AML-193 (cell line): ENCODE measurements at regions not wholly inside any gene's neighbourhood (a gene's known extent, or its start where the extent isn't known, plus 50 kb on each side); places are given as distances from the start of the nearest gene placed in this dataset.
"Not testable (repeated sequence)": the region's sequence is repeated elsewhere in the genome, so short reads cannot be mapped to it uniquely, and the experiment has no call there.

Source experiments
- DNase-seq, 2 experiments: peaks; one replicate each; lab custom pipeline; 2025; lab: John Stamatoyannopoulos, UW

DNA sequence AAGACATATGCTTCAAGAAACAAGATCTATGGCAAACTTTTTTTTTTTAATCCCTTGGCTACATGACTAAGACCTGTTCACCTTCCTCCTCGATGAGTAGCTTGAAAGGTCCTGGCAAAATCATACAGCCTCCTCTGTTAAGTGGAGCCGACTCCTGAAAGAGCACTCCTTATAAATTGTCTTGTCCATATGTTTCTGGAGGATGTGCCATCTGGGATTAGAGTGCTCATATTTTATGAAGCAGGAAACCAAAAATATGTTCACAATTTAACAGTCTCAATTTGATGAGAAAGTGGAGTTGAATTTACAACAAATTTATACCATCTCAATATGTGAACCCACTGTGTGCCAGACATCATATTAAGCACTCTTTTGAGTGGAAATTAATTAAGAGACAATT is 912.1 kb upstream of the FAT3 start:
- no peak for DNase-seq

DNA sequence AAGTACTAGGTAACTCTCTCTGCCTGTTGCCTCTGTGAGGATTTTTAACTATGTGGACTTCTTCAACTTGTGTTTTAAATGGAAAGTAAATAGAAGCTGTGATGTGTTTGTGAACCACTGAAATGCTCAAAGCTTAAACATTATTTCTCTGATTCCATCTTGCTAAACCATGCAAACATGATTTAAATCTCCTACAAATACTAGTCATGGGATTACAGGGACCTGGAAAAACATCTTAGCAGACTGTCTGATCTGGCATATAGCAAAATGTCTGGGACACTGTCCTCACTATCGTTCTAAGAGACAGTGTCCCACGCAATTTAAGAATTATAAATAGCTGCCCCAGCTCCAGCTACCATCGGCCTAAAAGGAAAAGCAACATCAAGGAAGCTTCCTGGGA is 914.5 kb upstream of the FAT3 start:
- no peak for DNase-seq

DNA sequence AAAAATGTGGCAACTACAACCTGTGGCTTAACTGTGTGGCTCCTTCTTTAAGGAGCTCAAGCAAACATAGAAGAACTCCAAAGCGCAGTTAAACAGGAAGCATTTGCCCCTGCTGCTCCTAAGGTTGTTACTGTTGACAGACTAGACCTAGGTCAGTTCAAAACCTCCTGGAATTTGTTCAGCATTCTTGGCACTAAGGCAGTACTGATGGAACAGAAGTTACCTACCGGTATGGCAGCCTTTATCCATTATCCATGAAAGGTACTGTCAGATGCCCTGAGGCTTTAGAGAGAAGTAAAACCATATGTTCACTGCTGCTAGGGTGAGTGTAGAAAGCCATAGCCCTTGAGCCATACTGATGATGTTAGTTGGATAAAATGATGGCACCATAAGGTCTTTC is 916.5 kb upstream of the FAT3 start:
- DNase-seq = no peak

DNA sequence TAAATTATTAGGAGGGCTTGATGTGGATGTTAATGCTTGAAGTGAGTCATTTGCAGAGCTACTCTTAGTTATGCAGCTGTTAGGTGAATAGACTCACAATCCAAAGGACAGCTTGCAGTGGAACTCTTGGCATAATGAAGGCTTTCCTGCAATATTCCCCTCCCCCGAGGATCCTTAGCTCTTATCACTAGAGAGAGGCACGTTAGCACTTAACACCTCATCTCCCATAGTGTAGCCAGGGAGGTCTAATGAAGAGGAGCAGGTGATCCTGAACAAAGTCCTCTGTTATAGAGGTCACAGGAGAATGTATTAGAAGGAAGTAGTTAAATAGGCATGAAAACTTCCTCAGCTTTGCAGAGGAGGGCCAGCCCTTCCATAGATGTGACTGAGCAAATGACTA is 919.2 kb upstream of the FAT3 start:
- no peak for DNase-seq

DNA sequence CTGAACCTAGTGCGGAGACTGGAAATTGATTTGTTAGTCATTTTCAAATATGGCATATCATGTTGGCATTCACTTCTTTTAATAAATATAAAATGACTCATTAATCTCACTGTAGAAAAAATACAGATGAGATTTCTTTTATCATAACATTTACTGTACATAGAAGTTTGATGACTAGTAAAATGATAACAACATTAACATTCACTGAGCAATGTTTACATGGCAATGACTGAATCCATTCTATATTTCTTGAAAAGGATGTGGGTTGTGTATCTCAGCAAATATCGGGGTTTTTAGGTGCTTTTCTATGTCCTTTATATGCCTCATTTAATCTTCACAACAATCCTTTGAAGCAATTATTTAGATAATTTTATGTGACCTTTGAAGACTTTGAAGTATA is 920.9 kb upstream of the FAT3 start:
- DNase-seq = no peak

DNA sequence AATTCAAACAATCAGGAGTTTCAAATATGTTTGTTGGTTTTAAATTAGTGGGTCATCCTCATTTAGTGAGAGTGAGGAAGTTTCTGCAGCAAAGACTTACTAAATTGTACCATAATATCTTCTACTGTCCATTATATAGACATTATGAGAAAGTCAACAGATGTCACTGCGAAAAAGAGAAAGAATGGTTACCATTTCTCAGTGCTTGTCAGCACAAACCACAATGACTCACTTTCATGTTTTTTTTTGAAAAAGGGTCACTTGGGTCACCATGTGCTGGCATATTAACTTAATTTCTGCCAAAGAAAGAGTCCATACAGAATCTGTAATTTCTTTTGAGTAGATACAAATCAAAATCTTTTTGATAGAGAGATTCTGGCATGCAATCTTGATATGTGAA is 924.6 kb upstream of the FAT3 start:
- no peak for DNase-seq

DNA sequence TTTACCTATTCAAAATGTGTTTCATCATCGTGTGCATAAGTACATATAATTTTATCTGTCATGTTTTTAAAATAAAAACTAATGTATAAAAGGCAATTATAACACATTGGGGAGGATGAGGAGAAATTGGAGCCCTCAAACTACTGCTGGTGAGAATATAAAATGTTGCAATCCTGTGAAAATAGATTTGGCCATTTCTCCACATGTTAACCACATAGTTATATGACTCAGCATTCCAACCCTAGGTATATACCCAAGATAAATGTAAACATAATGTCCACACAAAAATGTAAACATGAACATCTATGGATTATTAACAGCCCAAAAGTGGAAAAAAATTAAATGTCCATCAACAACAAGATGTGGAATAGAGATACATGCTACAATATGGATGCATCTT is 928.0 kb upstream of the FAT3 start:
- DNase-seq = no peak

DNA sequence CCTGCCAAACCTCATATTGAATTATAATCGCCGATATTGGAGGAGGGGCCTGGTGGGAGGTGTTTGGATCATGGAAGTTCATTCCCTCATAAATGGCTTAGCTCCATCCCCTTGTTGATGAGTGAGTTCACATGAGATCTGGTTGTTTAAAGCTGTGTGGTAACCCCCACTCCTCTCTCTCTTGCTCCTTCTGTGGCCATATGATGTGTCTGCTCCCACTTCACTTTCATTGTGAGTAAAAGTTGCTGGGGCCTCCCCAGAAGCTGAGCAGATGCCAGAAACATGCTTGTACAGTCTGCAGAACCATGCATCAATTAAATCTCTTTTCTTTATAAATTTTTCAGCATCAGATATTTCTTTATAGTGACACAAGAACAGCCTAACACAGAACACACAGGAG is 929.0 kb upstream of the FAT3 start:
- no peak for DNase-seq

DNA sequence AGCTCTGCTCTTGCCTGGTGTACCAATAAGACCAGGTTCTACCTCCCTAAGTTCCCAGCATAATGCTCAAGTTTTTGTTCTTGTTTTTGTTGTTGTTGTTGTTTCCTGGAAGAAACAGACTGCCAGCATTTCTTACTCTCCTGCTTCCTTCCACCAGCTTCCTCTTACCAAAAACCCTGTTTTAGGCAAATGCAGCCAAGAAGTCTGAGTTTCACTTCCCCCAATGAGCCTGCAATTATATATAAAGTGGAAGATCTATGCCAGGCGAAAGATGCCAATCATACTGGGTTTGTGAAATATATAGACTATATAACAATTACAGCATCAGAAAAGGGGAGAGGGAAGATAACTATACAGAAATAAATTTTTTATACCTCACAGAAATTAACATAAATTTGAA is 931.5 kb upstream of the FAT3 start:
- no peak for DNase-seq

DNA sequence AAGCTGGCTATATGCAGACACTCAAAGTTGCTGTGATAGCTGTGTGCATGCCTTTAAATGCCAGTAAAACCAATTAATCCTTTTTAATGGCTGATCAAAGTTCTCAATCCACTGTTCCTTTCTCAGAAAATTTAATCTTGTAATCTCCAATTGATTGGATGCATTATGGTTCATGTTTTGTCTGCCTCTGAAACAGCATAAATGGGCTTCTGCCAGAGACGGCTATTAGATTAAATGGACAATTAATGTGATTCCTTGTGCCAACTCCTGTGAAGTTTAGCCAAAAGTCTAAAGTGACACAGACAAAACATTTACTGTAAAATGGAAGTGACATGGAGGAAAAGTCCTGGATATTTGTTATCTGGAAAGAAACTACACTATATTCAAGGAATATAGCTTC is 952.5 kb upstream of the FAT3 start:
- DNase-seq = no peak

DNA sequence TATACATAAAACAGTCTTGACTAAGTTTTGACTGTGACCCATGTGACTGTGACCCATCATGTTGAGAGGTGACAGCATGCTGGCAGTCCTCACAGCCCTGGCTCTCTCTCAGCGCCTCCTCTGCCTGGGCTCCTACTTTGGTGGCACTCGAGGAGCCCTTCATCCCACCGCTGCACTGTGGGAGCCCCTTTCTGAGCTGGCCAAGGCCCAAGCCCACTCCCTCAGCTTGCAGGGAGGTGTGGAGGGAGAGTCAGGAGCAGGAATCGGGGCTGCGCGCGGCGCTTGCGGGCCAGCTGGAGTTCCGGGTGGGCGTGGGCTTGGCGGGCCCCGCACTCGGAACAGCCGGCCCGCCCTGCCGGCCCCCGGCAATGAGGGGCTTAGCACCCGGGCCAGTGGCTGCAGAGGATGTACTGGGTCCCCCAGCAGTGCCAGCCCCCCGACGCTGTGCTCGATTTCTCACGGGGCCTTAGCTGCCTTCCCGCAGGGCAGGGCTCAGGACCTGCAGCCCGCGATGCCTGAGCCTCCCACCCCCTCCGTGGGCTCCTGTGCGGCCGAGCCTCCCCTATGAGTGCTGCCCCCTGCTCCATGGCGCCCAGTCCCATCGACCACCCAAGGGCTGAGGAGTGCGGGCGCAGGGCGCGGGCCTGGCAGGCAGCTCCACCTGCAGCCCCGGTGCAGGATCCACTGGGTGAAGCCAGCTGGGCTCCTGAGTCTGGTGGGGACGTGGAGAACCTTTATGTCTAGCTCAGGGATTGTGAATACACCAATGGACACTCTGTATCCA is 955.9 kb upstream of the FAT3 start:
- DNase-seq = not testable (repeated sequence)

DNA sequence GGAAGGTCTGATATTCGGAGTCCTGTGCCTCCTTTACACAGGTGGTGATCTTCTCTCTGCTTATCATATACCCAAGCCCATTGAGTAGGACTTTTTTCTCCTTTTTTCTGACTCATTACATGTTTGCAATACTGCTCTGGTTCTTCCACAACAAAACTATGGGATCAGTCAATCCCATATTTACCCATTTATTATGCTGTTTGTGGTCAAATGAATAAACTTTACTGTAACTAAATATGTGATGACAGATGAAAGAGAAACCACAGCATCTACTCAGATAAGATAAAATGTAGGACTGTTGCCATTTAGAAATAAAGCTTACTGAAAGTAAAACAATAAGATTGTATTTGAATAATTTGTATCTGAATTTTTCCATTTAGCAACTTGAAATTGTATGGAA is 958.7 kb upstream of the FAT3 start:
- DNase-seq = no peak

DNA sequence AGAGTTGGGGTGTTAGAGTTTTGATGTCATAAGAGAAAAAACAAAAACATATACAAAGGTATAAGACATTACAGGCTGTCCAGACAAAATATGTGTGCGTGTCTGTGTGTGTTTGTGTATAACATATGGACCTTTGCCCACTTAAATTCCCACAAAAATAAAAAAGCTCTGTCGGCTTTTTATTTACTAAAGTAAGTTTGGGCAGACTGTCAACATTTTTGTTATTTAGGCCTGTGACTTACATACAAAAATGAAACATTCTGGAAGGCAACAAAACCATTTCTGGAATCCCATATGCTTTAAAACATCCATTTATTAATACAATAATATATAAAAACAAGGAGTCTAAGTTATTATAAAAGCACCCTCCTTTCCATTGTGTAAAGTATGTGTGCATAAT is 960.1 kb upstream of the FAT3 start:
- DNase-seq = no peak

DNA sequence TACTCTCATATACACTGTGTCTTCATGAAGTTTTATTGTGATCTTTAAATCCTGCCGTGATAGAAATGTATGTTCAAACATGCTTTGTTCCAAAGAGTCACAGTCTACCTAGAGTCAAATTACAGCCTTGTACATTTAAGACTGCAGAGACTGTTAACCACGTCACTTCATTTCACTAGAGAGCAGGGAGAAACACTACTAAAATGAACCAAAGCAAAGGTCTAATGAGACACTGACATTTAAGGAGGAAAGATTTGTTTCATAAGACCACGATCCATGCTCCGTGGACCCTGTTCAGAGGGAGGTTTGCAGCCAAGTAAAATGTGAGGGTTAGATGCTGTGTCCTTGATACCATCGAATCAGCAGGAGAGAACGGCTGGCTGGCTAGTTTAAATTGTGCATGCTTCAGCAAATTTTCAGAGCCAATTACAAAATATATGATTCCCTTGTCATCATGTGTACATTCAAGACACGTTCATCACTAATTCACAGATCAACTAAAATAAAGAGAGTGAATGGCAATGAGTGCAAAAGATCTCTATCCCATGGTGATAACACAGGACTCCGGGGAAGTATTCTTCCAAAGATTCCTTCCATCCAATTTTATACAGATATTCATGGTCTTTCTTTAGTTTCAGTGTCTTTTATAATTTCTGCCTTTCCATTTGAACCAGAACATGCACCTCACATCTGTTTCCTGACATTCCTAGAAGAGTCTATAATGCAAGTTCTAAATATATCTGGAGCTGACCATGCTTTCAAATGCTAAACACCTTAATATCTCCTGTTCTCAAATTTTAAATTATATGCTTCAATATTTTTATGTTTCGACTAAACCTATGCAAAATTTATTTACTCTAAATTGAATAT is 960.9 kb upstream of the FAT3 start:
- DNase-seq = no peak

DNA sequence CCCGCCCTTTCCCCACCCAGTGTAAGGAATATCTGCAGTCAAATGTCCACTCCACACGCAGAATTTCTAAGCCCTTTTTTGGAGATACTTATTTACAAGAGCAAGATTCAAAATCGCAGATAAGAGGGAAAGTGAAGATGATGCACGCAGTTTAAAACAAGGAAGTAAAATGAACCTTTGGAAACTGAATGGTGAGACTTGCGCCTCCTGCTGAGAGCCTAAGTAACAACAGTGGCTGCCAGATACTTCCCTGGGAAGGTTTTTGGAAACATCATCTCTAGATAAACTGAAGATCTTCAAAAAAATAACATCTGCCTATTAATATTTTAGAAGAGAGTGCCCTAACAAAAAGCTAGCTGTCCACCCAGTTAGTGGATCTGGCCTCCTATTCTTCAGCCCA is 963.1 kb upstream of the FAT3 start:
- no peak for DNase-seq

DNA sequence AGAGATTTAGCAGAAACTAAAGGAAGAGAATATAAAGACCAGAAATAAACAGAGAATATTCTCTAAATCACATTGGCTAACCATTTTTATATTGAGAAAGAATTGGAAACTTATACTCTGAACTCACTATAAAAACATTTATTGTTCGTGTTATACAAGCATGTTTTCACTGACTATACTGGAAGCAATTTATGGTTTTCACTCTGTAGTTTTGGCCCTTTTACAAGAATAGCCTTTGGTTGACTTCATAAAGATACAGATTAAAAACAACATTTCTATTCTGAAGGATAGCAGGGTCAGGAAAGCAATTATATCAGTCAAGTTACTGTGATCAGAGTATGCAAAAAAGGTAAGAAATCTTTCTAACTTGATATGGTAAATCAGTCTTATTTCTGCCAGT is 965.7 kb upstream of the FAT3 start:
- no peak for DNase-seq

DNA sequence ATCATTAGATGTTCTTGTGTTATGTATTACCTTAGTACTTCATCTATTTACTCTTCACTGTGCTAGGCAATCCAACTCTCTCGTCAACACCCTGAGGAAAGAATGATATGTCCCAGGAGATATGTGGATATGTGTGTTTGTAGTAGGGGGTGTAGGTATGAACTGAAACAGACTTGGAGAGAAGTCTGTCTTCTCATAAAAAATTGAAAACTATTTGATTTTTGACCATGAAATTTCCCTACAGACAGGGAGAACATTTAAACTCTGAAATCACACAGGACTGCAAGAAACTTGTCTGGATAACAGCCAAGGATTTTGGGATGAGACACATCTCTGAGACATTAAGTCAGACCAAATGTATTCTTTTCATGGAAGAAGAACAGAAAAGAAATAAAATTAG is 967.0 kb upstream of the FAT3 start:
- DNase-seq = no peak

DNA sequence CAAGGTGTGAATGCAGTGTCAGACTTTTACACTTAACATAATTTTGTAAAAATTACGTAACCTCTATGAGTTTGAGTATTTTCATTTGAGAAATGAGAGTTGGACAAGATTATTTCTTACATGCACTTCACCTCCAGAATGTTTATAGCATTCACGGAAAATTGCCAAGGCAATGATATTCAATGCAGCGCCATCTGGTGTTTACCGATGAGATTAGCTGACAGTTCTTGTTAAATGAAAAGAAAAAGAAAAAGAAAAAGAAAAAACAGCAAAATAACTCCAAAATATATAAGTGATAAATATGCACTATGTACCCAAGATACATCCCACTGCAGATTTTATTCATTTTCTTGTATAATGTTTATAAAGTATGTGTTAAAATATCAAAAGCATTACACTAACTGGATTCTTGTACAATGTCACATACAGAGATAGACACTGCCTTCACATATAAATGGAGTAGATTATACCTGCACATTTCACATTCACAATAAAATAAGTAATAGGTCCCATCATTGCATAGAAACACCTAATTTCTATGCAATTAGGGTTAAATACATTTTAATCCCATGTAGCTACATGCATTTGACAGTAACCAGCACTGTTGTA is 976.3 kb upstream of the FAT3 start:
- peak; percentile 26 to 29 for DNase-seq

DNA sequence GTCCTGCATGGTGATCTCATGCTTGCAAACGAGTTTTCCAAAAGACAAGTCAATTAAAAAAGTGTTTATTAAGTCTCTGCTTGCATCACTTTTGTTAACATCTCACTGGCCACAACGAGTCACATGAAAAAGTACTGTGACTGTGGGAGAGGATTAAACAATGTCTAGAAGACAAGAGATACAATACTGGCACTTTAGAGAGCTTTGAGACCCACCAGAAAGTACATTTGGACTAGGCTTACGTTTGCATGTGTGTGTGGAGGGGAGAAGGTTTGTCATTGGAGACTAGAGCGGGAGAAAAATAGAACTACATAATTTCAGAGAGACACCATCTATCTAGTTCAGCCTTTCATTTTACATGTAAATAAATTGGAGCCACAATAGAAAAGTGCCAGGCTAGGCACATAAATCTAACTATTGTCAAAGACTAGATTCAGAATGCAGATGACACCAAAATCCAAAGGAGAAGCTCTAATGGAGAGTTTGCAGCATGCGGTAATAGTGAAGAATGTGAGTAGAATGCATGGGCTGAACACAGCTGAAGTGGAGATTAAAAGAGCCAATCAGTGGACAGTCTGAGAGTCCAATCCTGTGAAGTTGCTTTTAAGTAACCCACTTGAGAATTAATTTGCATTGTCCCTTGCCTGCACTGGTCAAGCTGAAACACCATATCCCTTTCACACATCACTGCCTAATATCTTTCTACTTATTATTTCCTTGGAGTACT is 977.4 kb upstream of the FAT3 start:
- no peak for DNase-seq

DNA sequence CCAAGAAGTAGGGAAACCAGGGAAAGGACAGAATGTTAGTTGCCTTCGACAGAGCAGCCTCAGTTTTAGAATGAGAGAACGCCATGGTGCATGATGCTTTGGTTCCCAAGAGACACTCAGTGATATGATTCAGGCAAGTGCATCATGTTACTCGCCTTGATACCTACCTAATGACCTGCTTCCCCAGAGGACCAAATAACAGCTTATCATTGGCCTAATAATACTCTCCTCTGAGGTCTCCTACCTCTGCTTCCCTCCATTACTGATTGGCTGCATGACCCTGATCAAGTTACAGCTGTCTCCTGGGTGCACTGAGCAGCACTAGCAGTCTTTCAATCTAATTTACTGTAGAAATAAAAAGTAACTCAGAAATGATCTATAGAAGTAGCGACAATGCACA is 979.7 kb upstream of the FAT3 start:
- no peak for DNase-seq

DNA sequence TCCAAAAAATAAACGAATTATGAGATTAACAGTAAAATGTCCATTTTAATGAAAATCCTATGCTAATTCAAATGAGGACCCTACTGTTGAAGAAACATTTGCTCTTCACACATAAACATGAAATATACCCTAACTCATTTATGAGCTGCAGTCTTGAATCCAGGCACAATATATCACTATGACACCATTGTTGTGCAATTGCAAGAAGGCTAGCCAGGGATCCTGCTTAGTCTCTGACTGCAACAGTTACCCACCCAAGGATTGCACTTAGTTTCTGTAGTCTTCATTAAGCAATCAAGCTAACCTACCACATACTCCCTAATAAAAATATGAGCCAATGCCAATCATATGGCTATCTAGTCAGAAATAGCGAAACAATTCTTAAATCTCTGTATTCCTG is 981.0 kb upstream of the FAT3 start:
- DNase-seq = no peak

DNA sequence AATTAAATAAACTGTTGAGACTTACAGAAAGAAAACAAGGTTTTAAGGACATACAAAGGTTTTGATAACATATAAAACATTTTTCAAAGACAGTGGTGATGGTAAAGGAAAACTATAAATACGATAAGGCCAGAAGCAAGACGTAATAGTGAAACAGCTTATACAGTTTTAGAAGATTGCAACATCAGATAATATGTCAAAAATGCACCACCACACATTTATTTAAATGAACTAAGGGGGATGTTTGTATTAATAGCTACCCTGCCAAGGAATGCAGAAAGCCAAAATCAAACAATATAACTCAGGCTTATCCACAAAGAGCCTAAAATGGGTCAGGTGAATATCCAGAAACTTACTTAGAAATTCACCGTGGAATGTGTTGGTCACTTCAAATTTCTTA is 981.6 kb upstream of the FAT3 start:
- no peak for DNase-seq

DNA sequence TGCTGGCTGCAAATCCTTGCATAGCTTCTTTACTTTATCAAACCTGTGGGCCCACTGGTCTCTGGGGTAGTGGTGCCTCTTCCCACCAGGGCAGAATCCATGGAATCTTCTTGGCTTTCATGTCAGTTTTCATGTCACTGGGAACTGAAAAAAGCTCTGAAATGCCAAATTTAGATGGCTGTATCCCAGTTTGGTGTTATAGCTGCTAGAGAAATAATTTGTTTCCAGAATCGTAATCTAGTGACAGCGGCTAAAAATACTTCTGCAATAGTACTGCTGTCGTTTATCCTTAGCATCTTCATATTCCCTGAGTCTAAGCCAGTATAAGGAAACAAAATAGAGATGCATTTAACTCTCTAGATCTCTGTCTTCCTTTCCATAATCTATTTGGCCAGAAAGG is 983.4 kb upstream of the FAT3 start:
- no peak for DNase-seq
